Endothelial cell of umbilical vein (primary cell): ENCODE measurements at regions not wholly inside any gene's neighbourhood (a gene's known extent, or its start where the extent isn't known, plus 50 kb on each side); places are given as distances from the start of the nearest gene placed in this dataset.

ENCODE experiments used
- BruUV-seq: library from RNA; stranded (reverse); fragments of 400-500 nt; replicated peaks from 2 replicates; lab custom pipeline; 2021; lab: Mats Ljungman, UMichigan
- CTCF ChIA-PET: fragments of 300-600, 350-600 bp; sonication (Branson Sonifier 250); formaldehyde crosslinking; loops from one replicate; lab custom pipeline; 2021; ENCODE audit warnings: antibody characterized with exemption, inconsistent platforms; lab: Charles Lee
- POLR2A ChIA-PET: fragments of 300-600, 350-600 bp; sonication (Branson Sonifier 250); formaldehyde crosslinking; loops from one replicate; lab custom pipeline; 2021; ENCODE audit warnings: antibody characterized with exemption, inconsistent platforms; lab: Charles Lee
- DNase-seq: peaks from one replicate; pipeline ENCODE4 v3.0.0-alpha.2; 2011; ENCODE audit warnings: low read depth, low spot score
- FAIRE-seq: peaks from 2 replicates; lab custom pipeline; 2011; peaks lifted over from hg19 to GRCh38; lab: Jason Lieb, UNC
- H2AFZ ChIP-seq: 2 replicates; pipeline ENCODE4 v1.6.0; 2012; ENCODE audit warnings: low read depth, low read length, control low read depth, inconsistent platforms
- H3K27ac ChIP-seq: 2 replicates; pipeline ENCODE4 v1.5.1; 2011; ENCODE audit warnings: low read depth, mild to moderate bottlenecking, control low read depth, low read length, moderate library complexity; ENCODE audit not compliant: insufficient read depth
- H3K27me3 ChIP-seq, 2 experiments: 2 replicates each; pipeline versions ENCODE4 v1.6.0 to v1.6.1; 2011; ENCODE audit warnings: low read length in 2 of 2, mixed read lengths in 1 of 2; ENCODE audit not compliant: control insufficient read depth in 2 of 2, insufficient read depth in 2 of 2
- H3K36me3 ChIP-seq, 2 experiments: 2 replicates in 1 of 2; 3 replicates in 1 of 2; pipeline ENCODE4 v1.5.1; 2011; ENCODE audit warnings: low read length in 2 of 2, mild to moderate bottlenecking in 1 of 2, moderate library complexity in 1 of 2; ENCODE audit not compliant: control insufficient read depth in 2 of 2, insufficient read depth in 2 of 2; ENCODE audit errors: extremely low read depth in 1 of 2
- H3K4me1 ChIP-seq: 3 replicates; pipeline ENCODE4 v1.5.1; 2011; ENCODE audit warnings: mild to moderate bottlenecking, low read length; ENCODE audit not compliant: control insufficient read depth, insufficient read depth; ENCODE audit errors: extremely low read depth
- H3K4me2 ChIP-seq: 2 replicates; pipeline ENCODE4 v1.6.1; 2011; ENCODE audit warnings: low read length, control low read depth, mixed read lengths; ENCODE audit not compliant: insufficient read depth
- H3K4me3 ChIP-seq, 3 experiments: fragments of 200-600 bp in 1 of 3; sonication (generic), shearing (Covaris generic) in 1 of 3; replicated peaks in 1 of 3; 2 replicates each; pipeline ENCODE4 v1.5.1; 2011 to 2016; ENCODE audit warnings: control low read depth in 3 of 3, low read length in 3 of 3, mild to moderate bottlenecking in 2 of 3, inconsistent platforms in 1 of 3, low read depth in 1 of 3, moderate library complexity in 1 of 3; ENCODE audit not compliant: insufficient read depth in 1 of 3
- H3K79me2 ChIP-seq: 2 replicates; pipeline ENCODE4 v1.6.0; 2012; ENCODE audit warnings: low read length, inconsistent platforms; ENCODE audit not compliant: control insufficient read depth, insufficient read depth
- H3K9ac ChIP-seq: replicated peaks from 2 replicates; pipeline ENCODE3; 2011; ENCODE audit warnings: low read length, control low read depth; ENCODE audit not compliant: insufficient read depth; ENCODE audit errors: extremely low read depth
- H3K9me1 ChIP-seq: replicated peaks from 3 replicates; pipeline ENCODE4 v1.6.0; 2011; ENCODE audit warnings: mild to moderate bottlenecking, low read length; ENCODE audit not compliant: control insufficient read depth, insufficient read depth; ENCODE audit errors: extremely low read depth
- H3K9me3 ChIP-seq: replicated peaks from 2 replicates; pipeline ENCODE4 v1.5.1; 2012; ENCODE audit warnings: low read length, inconsistent platforms; ENCODE audit not compliant: control insufficient read depth, insufficient read depth
- H4K20me1 ChIP-seq: replicated peaks from 2 replicates; pipeline ENCODE3; 2011; ENCODE audit warnings: mild to moderate bottlenecking, low read length; ENCODE audit not compliant: control insufficient read depth, insufficient read depth; ENCODE audit errors: extremely low read depth
- CTCF ChIP-seq, 2 donors: IDR thresholded peaks; 1 replicate in 1 of 2; 2 replicates in 1 of 2; pipeline ENCODE4 v1.5.1; 2011; ENCODE audit warnings: low read length in 2 of 2, mild to moderate bottlenecking in 2 of 2, moderate library complexity in 2 of 2, control low read depth in 1 of 2, inconsistent platforms in 1 of 2, low read depth in 1 of 2; ENCODE audit not compliant: insufficient read depth in 1 of 2; ENCODE audit errors: extremely low read depth in 1 of 2
- EZH2 ChIP-seq: IDR thresholded peaks from 2 replicates; pipeline ENCODE4 v1.6.1; 2012; ENCODE audit warnings: borderline replicate concordance, low read depth, mild to moderate bottlenecking, moderate library complexity, low read length, inconsistent platforms; ENCODE audit not compliant: severe bottlenecking
- FOS ChIP-seq: IDR thresholded peaks from 2 replicates; pipeline ENCODE4 v1.6.1; 2011; ENCODE audit warnings: mild to moderate bottlenecking, low read length, moderate library complexity, borderline replicate concordance; ENCODE audit not compliant: insufficient read depth
- GATA2 ChIP-seq: IDR thresholded peaks from 2 replicates; pipeline ENCODE4 v1.7.0; 2011; ENCODE audit warnings: low read depth, mild to moderate bottlenecking, moderate library complexity, mixed read lengths, low read length; ENCODE audit not compliant: insufficient read length, insufficient read depth
- JUN ChIP-seq: IDR thresholded peaks from 2 replicates; pipeline ENCODE4 v1.6.1; 2011; ENCODE audit warnings: borderline replicate concordance, low read depth; ENCODE audit not compliant: insufficient read length, insufficient read depth
- MAX ChIP-seq: IDR thresholded peaks from 2 replicates; pipeline ENCODE4 v1.6.1; 2011; ENCODE audit not compliant: insufficient read depth, insufficient read length
- MYC ChIP-seq: IDR thresholded peaks from one replicate; pipeline ENCODE4 v1.6.1; 2011; ENCODE audit warnings: mild to moderate bottlenecking, low read depth, low read length
- POLR2A ChIP-seq: IDR thresholded peaks from 2 replicates; pipeline ENCODE4 v1.6.1; 2012; ENCODE audit warnings: low read depth, mild to moderate bottlenecking, control low read depth, low read length
- POLR2AphosphoS5 ChIP-seq: IDR thresholded peaks from 2 replicates; pipeline ENCODE4 v1.6.1; 2012; ENCODE audit warnings: low read depth, mild to moderate bottlenecking, control low read depth, low read length, moderate library complexity; ENCODE audit not compliant: insufficient read depth
- dilution Hi-C: fragments of 300-500 bp; cut with MboI; formaldehyde crosslinking; loops from one replicate; pipeline ENCODE4 v1.15.0; 2019; ENCODE audit warnings: low sequenced_read_pairs; ENCODE audit not compliant: extremely low pct_ligation_motif_present
- intact Hi-C: fragments of 100-400 bp; cut with micrococcal nuclease; formaldehyde crosslinking; loops from one replicate; pipeline ENCODE4 v1.10.0; 2022

- H3K27me3 ChIP-seq = no peaks in the 10 kb centered on the region
- dilution Hi-C loops = no loop called here
- BruUV-seq = no TSS peak
- no peak overlapping the region for H2AFZ ChIP-seq
- no peaks in the 10 kb centered on the region for H3K4me1 ChIP-seq
- no peak overlapping the region for H3K9ac ChIP-seq
- H4K20me1 ChIP-seq = no peaks in the 10 kb centered on the region
- no peak for TF ChIP-seq POLR2A
- TF ChIP-seq GATA2 = no peak
- no peak for TF ChIP-seq MYC
- TF ChIP-seq FOS = no peak
- TF ChIP-seq MAX = no peak
- TF ChIP-seq EZH2 = no peak
- no peak for TF ChIP-seq CTCF (IDR thresholded peaks at IDR 0.05; ENCODE audit: extremely low read depth in 1 of 2, insufficient read depth in 1 of 2, low read depth in 1 of 2, low read length in 2 of 2)
- TF ChIP-seq JUN = no peak
- no peak for TF ChIP-seq POLR2AphosphoS5
- H3K36me3 ChIP-seq = no peaks in the 10 kb centered on the region
- FAIRE-seq (no peak), DNase-seq (peak; percentile 66)
- no peaks in the 10 kb centered on the region for H3K9me1 ChIP-seq
- H3K79me2 ChIP-seq = no peaks in the 10 kb centered on the region
- no peak overlapping the region for H3K27ac ChIP-seq
- H3K4me2 ChIP-seq = no peak overlapping the region
- ChIA-PET POLR2A (no interaction called here), CTCF (interaction anchor here (0.6 to 1.6 kb wide), 3 partner anchors 21 to 1394 kb away, joined by 3 to 4 read pairs (median 3); no protein-coding TSS in a partner anchor)
- intact Hi-C loops = no loop called here
- no peak overlapping the region for H3K4me3 ChIP-seq
- no peaks in the 10 kb centered on the region for H3K9me3 ChIP-seq
Measured at GRCh38 chr1:187244623-187245022, 415.9 kb downstream of the PLA2G4A start.
